Calu3 (cell line): ENCODE measurements at regions not wholly inside any gene's neighbourhood (a gene's known extent, or its start where the extent isn't known, plus 50 kb on each side); places are given as distances from the start of the nearest gene placed in this dataset.

ENCODE experiments used
- BruUV-seq: library from RNA; stranded (reverse); fragments of 400-500 nt; replicated peaks from 2 replicates; lab custom pipeline; 2021; lab: Mats Ljungman, UMichigan
- CTCF ChIA-PET: fragments of 300-600 bp; sonication (Branson Sonifier 250); formaldehyde crosslinking; loops from one replicate; lab custom pipeline; 2022; ENCODE audit warnings: antibody characterized with exemption; lab: Charles Lee
- DNase-seq: peaks from one replicate; pipeline ENCODE4 v3.0.0; 2022
- H3K27ac Mint-ChIP-seq: one replicate; pipeline ENCODE4 v1.8.0; 2022; ENCODE audit warnings: mixed read lengths; ENCODE audit not compliant: unreplicated experiment
- H3K27me3 Mint-ChIP-seq: one replicate; pipeline ENCODE4 v1.8.0; 2022; ENCODE audit warnings: mixed read lengths; ENCODE audit not compliant: unreplicated experiment
- H3K36me3 Mint-ChIP-seq: one replicate; pipeline ENCODE4 v1.8.0; 2022; ENCODE audit warnings: mild to moderate bottlenecking, moderate library complexity, mixed read lengths; ENCODE audit not compliant: insufficient read depth, unreplicated experiment
- H3K4me1 Mint-ChIP-seq: one replicate; pipeline ENCODE4 v1.8.0; 2022; ENCODE audit warnings: mild to moderate bottlenecking, low read depth, mixed read lengths; ENCODE audit not compliant: unreplicated experiment
- H3K4me3 Mint-ChIP-seq: one replicate; pipeline ENCODE4 v1.8.0; 2022; ENCODE audit warnings: mild to moderate bottlenecking, low read depth, moderate library complexity, mixed read lengths; ENCODE audit not compliant: unreplicated experiment
- H3K9me3 Mint-ChIP-seq: one replicate; pipeline ENCODE4 v1.8.0; 2022; ENCODE audit warnings: low read depth, mixed read lengths; ENCODE audit not compliant: unreplicated experiment
- intact Hi-C: fragments of 100-400 bp; cut with micrococcal nuclease; formaldehyde crosslinking; loops from one replicate; pipeline ENCODE4 v1.10.0; 2022; ENCODE audit not compliant: unreplicated experiment
- TF ChIP-seq, protein P1 (sequence below): fragments of 200-600 bp; IDR thresholded peaks from one replicate; pipeline ENCODE4 v1.8.0; 2022; ENCODE audit warnings: antibody characterized with exemption; ENCODE audit not compliant: unreplicated experiment

DNA sequence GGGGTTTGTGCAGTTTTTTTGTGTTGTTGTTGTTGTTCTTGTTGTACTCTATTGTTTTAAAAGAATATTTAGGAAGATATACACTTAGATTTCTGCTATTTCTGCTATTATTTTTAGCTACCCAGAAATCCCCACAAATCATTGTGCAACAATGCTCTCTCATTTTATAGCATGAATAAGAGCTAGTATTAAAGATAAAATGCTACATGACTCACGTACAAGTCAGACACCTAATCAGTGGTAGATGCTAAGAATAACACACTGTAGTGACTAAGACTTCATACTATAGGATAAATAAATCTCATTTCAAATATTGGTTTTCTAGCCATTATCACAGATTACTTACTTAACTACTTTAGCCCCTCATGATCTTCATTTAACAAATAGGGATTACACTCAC, 920.5 kb downstream of the KCNMA1 start:
- Mint-ChIP-seq H3K27me3 (no peaks in the 10 kb centered on the region), H3K9me3 (peaks cover 25% of the 10 kb centered on the region), H3K36me3 (no peaks in the 10 kb centered on the region), H3K4me3 (no peak overlapping the region), H3K4me1 (no peaks in the 10 kb centered on the region), H3K27ac (no peak overlapping the region)
- no TSS peak for BruUV-seq
- TF ChIP-seq, protein P1, sequence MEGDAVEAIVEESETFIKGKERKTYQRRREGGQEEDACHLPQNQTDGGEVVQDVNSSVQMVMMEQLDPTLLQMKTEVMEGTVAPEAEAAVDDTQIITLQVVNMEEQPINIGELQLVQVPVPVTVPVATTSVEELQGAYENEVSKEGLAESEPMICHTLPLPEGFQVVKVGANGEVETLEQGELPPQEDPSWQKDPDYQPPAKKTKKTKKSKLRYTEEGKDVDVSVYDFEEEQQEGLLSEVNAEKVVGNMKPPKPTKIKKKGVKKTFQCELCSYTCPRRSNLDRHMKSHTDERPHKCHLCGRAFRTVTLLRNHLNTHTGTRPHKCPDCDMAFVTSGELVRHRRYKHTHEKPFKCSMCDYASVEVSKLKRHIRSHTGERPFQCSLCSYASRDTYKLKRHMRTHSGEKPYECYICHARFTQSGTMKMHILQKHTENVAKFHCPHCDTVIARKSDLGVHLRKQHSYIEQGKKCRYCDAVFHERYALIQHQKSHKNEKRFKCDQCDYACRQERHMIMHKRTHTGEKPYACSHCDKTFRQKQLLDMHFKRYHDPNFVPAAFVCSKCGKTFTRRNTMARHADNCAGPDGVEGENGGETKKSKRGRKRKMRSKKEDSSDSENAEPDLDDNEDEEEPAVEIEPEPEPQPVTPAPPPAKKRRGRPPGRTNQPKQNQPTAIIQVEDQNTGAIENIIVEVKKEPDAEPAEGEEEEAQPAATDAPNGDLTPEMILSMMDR, result no peak
- CTCF ChIA-PET, result no interaction called here
- intact Hi-C loops, result no loop called here
- DNase-seq, result no peak

DNA sequence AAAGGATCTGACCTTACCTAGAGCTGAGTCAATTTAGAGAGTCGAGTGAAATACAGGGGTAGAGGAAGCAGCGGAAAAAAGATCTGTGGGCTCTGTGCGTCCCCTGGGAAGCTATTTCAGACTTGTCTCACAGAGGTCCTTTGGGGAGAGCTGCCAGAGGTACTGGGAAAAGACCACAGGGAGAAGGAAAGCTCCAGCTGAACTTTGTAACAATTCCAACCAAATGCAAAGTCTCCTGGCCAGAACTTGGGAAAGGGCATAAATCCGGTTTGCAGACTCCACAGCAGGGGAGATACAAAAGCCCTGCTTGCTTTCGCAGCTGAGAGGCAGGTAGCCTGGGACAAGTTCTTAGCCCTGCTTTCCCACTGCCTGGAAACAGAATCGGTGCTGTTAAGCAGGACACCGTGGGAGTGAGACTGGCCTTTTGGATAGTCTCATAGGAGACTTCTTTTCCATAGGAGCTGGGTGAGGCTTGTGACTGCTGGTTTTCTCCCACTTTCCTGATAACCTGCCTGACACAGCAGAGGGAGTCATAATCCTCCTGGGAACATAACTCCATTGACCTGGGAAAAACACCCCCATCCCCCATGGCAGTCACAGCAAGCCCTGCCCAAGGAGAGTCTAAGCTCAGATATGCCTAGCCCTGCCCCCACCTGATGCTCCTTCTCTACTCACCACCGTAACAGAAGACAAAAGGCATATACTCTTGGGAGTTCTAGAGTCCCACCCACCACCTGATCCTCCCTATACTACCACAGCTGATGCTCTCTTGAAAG, 926.2 kb downstream of the KCNMA1 start:
- Mint-ChIP-seq H3K9me3 (peaks cover 32% of the 10 kb centered on the region), H3K4me1 (no peaks in the 10 kb centered on the region), H3K4me3 (no peak overlapping the region), H3K27ac (no peak overlapping the region), H3K27me3 (no peaks in the 10 kb centered on the region), H3K36me3 (no peaks in the 10 kb centered on the region)
- TF ChIP-seq, protein P1, result no peak
- no TSS peak for BruUV-seq
- no peak for DNase-seq
- intact Hi-C loops, result no loop called here
- CTCF ChIA-PET, result no interaction called here

DNA sequence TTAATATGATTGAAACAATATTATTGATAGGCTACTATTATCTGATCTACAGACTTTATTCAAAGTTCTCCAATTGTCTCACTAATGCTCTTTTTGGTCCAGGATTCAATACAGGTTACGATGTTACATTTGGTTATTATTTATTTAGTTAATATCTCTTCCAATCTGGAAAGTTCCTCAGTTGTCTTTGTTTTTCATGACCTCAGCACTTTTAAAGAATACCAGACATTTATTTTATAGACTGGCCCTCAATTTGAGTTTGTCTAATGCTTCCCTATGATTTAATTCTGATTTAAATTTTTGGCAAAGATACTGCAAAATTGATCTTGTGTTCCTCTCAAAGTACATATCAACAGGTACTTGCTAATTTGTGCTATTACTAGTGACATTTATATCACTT, 937.4 kb downstream of the KCNMA1 start:
- H3K27me3 Mint-ChIP-seq, result no peaks in the 10 kb centered on the region
- peaks cover 27% of the 10 kb centered on the region for H3K9me3 Mint-ChIP-seq
- BruUV-seq, result no TSS peak
- TF ChIP-seq, protein P1, result no peak
- intact Hi-C loops, result no loop called here
- CTCF ChIA-PET, result no interaction called here
- H3K4me1 Mint-ChIP-seq, result no peaks in the 10 kb centered on the region
- H3K27ac Mint-ChIP-seq, result no peak overlapping the region
- no peaks in the 10 kb centered on the region for H3K36me3 Mint-ChIP-seq
- no peak overlapping the region for H3K4me3 Mint-ChIP-seq
- DNase-seq, result no peak

DNA sequence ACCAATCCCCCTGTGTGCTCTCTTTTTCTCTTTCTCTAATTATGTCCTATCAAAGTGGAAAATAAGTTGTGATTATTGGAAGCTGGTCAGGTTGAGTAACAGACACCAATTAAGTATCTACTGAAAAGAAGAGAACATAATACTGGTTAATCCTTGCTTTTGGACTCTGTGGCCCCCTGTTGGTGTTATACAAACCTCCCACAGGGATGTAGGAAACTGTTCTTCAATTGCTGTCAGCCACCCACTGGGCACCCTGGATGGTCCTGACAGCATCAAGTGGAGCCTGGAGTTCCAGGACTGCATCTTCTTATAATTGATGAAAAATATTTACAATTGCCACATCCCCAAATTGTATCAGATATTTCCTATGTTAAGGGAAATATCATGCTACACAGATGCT, 939.7 kb downstream of the KCNMA1 start:
- H3K27ac Mint-ChIP-seq, result no peak overlapping the region
- H3K27me3 Mint-ChIP-seq, result no peaks in the 10 kb centered on the region
- TF ChIP-seq, protein P1, result no peak
- no peak for DNase-seq
- no peaks in the 10 kb centered on the region for H3K36me3 Mint-ChIP-seq
- CTCF ChIA-PET, result interaction anchor here (0.5 kb wide), 1 partner anchor 1085 kb away, joined by 3 read pairs; no protein-coding TSS in a partner anchor
- H3K4me3 Mint-ChIP-seq, result no peak overlapping the region
- intact Hi-C loops, result no loop called here
- H3K9me3 Mint-ChIP-seq, result peaks cover 23% of the 10 kb centered on the region
- no TSS peak for BruUV-seq
- H3K4me1 Mint-ChIP-seq, result no peaks in the 10 kb centered on the region
